Activated B cell treated with CpG ODN at 0.5 μM for 24 hours (primary cell): ENCODE measurements at regions not wholly inside any gene's neighbourhood (a gene's known extent, or its start where the extent isn't known, plus 50 kb on each side); places are given as distances from the start of the nearest gene placed in this dataset.
"Not testable (repeated sequence)": the region's sequence is repeated elsewhere in the genome, so short reads cannot be mapped to it uniquely, and the experiment has no call there.

Experiments used
- ATAC-seq: fragments of 200-7000 bp; cut with Tn5 transposase; one replicate; pipeline ENCODE4 v1.10.0; 2021; ENCODE audit warnings: low read depth, mild to moderate bottlenecking, moderate library complexity
- CTCF ChIA-PET: fragments of 350-600 bp; sonication (Branson Sonifier 250); formaldehyde crosslinking; loops from one replicate; lab custom pipeline; 2021; ENCODE audit warnings: antibody characterized with exemption; lab: Charles Lee
- POLR2A ChIA-PET: fragments of 350-600 bp; sonication (Branson Sonifier 250); formaldehyde crosslinking; loops from one replicate; lab custom pipeline; 2021; ENCODE audit warnings: antibody characterized with exemption; lab: Charles Lee
- DNase-seq: peaks from one replicate; pipeline ENCODE4 v3.0.0; 2022
- H3K27ac Mint-ChIP-seq: one replicate; pipeline ENCODE4 v1.8.0; 2020; ENCODE audit warnings: mixed read lengths
- H3K27me3 Mint-ChIP-seq: one replicate; pipeline ENCODE4 v1.8.0; 2021; ENCODE audit warnings: mixed read lengths
- H3K36me3 Mint-ChIP-seq: one replicate; pipeline ENCODE4 v1.8.0; 2021; ENCODE audit warnings: low read depth, mixed read lengths
- H3K4me1 Mint-ChIP-seq: one replicate; pipeline ENCODE4 v1.8.0; 2021; ENCODE audit warnings: mixed read lengths
- H3K4me3 Mint-ChIP-seq: one replicate; pipeline ENCODE4 v1.8.0; 2020; ENCODE audit warnings: mild to moderate bottlenecking, mixed read lengths
- H3K9me3 Mint-ChIP-seq: one replicate; pipeline ENCODE4 v1.8.0; 2020; ENCODE audit warnings: mixed read lengths
- intact Hi-C: fragments of 100-400 bp; cut with micrococcal nuclease; formaldehyde crosslinking; loops from one replicate; pipeline ENCODE4 v1.15.1; 2024
- TF ChIP-seq, protein P1 (sequence below): fragments of 200-600 bp; IDR thresholded peaks from one replicate; pipeline ENCODE4 v1.8.0; 2022; ENCODE audit warnings: antibody characterized with exemption, mild to moderate bottlenecking

DNA sequence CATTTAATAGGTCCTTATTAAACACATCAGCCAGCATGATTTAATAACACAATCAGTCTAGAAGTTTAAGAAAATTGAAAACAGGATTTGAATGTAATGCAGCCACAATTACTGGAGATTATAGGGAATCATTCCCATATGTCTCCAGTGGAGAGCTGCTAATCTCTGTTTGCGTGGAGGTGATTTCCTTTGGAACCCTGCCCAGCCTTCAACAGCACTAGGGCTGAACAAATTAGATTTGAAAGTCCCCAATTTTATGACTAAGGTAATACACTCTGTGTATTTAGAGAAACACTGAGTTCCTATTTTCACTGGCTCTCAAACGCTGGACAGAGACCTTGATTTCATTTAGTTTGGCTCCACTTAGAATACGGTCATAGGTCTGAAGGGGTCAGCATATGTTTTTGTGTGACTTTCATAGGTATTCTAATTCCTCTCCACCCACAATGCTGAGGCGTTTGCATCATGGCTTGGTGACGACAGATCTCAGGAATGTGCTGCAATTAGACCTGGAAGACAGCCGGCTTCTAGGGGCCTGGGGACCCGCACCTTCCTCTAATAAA, 508.3 kb downstream of the EBF1 start:
- H3K27me3 Mint-ChIP-seq, result no peaks in the 10 kb centered on the region
- no peak overlapping the region for H3K27ac Mint-ChIP-seq
- DNase-seq (no peak), ATAC-seq (no peak)
- no peak overlapping the region for H3K4me3 Mint-ChIP-seq
- no peaks in the 10 kb centered on the region for H3K36me3 Mint-ChIP-seq
- TF ChIP-seq, protein P1, sequence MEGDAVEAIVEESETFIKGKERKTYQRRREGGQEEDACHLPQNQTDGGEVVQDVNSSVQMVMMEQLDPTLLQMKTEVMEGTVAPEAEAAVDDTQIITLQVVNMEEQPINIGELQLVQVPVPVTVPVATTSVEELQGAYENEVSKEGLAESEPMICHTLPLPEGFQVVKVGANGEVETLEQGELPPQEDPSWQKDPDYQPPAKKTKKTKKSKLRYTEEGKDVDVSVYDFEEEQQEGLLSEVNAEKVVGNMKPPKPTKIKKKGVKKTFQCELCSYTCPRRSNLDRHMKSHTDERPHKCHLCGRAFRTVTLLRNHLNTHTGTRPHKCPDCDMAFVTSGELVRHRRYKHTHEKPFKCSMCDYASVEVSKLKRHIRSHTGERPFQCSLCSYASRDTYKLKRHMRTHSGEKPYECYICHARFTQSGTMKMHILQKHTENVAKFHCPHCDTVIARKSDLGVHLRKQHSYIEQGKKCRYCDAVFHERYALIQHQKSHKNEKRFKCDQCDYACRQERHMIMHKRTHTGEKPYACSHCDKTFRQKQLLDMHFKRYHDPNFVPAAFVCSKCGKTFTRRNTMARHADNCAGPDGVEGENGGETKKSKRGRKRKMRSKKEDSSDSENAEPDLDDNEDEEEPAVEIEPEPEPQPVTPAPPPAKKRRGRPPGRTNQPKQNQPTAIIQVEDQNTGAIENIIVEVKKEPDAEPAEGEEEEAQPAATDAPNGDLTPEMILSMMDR, result no peak
- H3K4me1 Mint-ChIP-seq, result peaks cover 17% of the 10 kb centered on the region
- intact Hi-C loops, result no loop called here
- ChIA-PET CTCF (no interaction called here), POLR2A (no interaction called here)
- no peaks in the 10 kb centered on the region for H3K9me3 Mint-ChIP-seq

DNA sequence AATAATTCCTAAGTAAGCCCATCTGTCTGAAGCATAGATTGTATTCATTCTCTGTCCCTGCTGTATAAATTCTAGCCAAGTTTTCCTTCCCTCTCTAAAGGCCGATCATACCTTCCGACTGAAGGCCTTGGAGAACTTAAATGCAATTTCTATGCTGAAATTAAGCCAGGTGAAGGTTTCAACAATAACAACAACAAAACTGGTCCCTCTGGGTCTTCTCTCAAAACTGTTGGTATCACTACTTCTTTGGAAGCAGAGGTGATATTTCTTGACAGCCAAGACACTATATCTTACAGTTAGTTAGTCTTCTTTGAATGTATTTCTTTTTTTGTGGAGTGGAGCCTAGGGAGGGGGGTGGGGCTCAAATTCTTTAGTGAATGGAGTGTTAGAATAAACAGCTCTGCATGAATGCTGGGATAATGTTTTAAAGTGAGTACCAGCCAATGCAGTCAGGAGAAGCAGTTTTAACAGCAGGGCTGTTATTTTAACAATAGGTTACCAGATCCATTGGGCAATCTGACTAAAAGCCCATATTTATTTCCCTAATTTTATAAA, 508.9 kb downstream of the EBF1 start:
- DNase-seq (no peak), ATAC-seq (no peak)
- Mint-ChIP-seq H3K27ac (no peak overlapping the region), H3K36me3 (no peaks in the 10 kb centered on the region), H3K27me3 (no peaks in the 10 kb centered on the region), H3K9me3 (no peaks in the 10 kb centered on the region), H3K4me3 (no peak overlapping the region), H3K4me1 (peaks cover 17% of the 10 kb centered on the region)
- TF ChIP-seq, protein P1, result no peak
- POLR2A ChIA-PET, result no interaction called here
- intact Hi-C loops, result no loop called here
- CTCF ChIA-PET, result no interaction called here

DNA sequence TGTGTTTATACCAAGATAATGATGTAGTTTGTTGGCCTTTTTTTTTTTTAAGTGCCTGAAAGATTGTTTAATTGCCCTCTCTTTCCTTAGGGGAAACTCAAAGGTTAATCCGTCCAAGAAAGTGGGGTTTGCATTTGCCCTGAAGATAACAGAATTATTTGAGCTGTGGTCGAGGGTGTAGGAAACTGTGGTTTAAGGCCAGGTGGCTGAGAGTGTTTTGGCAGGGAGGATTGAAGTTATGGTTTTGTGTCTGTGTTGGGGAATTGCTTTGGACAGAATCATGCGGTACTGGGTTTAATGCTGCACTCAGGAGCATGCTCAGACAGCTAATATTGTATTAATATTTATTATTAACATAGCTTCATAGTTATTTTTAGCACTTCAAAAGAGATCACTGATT, 509.8 kb downstream of the EBF1 start:
- no peaks in the 10 kb centered on the region for H3K27me3 Mint-ChIP-seq
- H3K4me1 Mint-ChIP-seq, result peaks cover 17% of the 10 kb centered on the region
- ChIA-PET CTCF (interaction anchor here (0.7 kb wide), 1 partner anchor 107 kb away, joined by 3 read pairs; no protein-coding TSS in a partner anchor), POLR2A (no interaction called here)
- DNase-seq (no peak), ATAC-seq (no peak)
- H3K4me3 Mint-ChIP-seq, result peak overlapping the region; percentile 13
- no peaks in the 10 kb centered on the region for H3K36me3 Mint-ChIP-seq
- H3K27ac Mint-ChIP-seq, result no peak overlapping the region
- intact Hi-C loops, result no loop called here
- H3K9me3 Mint-ChIP-seq, result peaks cover 7% of the 10 kb centered on the region
- TF ChIP-seq, protein P1, result no peak

DNA sequence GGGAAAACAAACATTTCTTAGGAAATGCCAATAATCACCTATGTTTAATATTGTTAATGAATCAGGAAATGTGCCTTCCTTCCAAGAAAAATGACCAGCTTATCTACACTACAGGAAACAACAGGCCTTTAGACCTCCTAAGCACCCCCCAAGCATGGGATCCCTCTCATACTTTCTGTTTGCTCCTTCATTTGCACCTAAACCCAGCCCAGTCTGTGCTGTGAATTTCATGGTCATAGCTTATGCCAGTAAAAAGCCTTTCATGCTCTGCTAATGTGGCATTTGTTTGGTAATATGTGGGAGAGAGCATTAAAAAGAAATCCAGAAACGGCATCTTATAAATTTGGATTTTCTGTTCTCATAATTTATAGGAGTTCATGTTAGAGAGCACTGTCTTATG, 511.1 kb downstream of the EBF1 start:
- peaks cover 9% of the 10 kb centered on the region for H3K9me3 Mint-ChIP-seq
- ATAC-seq (no peak), DNase-seq (no peak)
- H3K27me3 Mint-ChIP-seq, result no peaks in the 10 kb centered on the region
- no peaks in the 10 kb centered on the region for H3K36me3 Mint-ChIP-seq
- no peak overlapping the region for H3K4me3 Mint-ChIP-seq
- TF ChIP-seq, protein P1, result no peak
- CTCF ChIA-PET, result no interaction called here
- H3K4me1 Mint-ChIP-seq, result peaks cover 17% of the 10 kb centered on the region
- POLR2A ChIA-PET, result no interaction called here
- intact Hi-C loops, result no loop called here
- no peak overlapping the region for H3K27ac Mint-ChIP-seq

DNA sequence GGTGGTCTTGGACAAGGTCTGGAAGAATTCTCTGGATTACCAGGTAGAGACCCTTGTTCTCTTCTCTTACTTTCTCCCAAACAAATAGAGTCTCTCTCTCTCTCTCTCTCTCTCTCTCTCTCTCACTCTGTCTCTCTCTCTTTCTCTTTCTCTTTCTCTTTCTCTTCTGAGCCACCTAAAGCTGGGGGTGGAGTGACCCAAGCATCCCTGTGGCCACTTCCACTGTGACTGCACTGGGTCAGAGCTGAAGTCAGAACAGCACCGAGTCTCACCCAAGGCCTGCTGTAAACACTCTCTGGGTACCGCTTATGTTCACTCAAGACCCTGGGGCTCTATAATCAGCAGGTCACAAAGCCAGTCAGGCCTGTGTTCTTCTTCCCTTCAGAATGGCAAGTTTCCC, 513.7 kb downstream of the EBF1 start:
- Mint-ChIP-seq H3K9me3 (peaks cover 9% of the 10 kb centered on the region), H3K27me3 (no peaks in the 10 kb centered on the region), H3K4me3 (no peak overlapping the region), H3K4me1 (peaks cover 15% of the 10 kb centered on the region), H3K36me3 (no peaks in the 10 kb centered on the region), H3K27ac (no peak overlapping the region)
- CTCF ChIA-PET, result no interaction called here
- DNase-seq (no peak), ATAC-seq (no peak)
- intact Hi-C loops, result no loop called here
- TF ChIP-seq, protein P1, result no peak
- POLR2A ChIA-PET, result no interaction called here

DNA sequence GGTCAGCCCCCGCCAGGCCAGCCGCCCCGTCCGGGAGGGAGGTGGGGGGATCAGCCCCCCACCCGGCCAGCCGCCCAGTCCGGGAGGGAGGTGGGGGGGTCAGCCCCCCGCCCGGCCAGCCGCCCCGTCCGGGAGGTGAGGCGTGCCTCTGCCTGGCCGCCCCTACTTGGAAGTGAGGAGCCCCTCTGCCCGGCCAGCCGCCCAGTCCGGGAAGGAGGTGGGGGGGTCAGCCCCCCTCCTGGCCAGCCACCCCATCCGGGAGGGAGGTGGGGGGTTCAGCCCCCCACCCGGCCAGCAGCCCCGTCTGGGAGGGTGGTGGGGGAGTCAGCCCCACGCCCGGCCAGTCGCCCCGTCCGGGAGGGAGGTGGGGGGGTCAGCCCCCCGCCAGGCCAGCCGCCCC, 517.0 kb downstream of the EBF1 start:
- H3K4me3 Mint-ChIP-seq, CTCF ChIA-PET, DNase-seq, H3K36me3 Mint-ChIP-seq, ATAC-seq, POLR2A ChIA-PET, H3K27ac Mint-ChIP-seq, intact Hi-C loops, H3K4me1 Mint-ChIP-seq, H3K27me3 Mint-ChIP-seq: not testable (repeated sequence)
- H3K9me3 Mint-ChIP-seq, result peaks cover 26% of the 10 kb centered on the region
